ENCODE measurements at regions not wholly inside any gene's neighbourhood (a gene's known extent, or its start where the extent isn't known, plus 50 kb on each side); places are given as distances from the start of the nearest gene placed in this dataset.

- no peak for TF ChIP-seq CTCF (IDR thresholded peaks at IDR 0.05; ENCODE audit: insufficient read depth, low read length)
- TF ChIP-seq POLR2AphosphoS5 (IDR thresholded peaks at IDR 0.05; ENCODE audit: low read depth) = no peak
- no peak for TF ChIP-seq REST (IDR thresholded peaks at IDR 0.05; ENCODE audit: insufficient replicate concordance, low read depth)
Observed at GRCh38 chr6:156622185-156622584, 155.0 kb upstream of the ARID1B start.
